Endodermal cell (in vitro differentiated cells): ENCODE measurements at regions not wholly inside any gene's neighbourhood (a gene's known extent, or its start where the extent isn't known, plus 50 kb on each side); places are given as distances from the start of the nearest gene placed in this dataset.

ENCODE experiments used
- DNase-seq: peaks from one replicate; pipeline ENCODE4 v3.0.0-alpha.2; 2017
- H3K27ac ChIP-seq: 2 replicates; pipeline ENCODE4 v1.5.1; 2013; ENCODE audit warnings: mild to moderate bottlenecking, low read depth, low read length, moderate library complexity
- H3K27me3 ChIP-seq: 2 replicates; pipeline ENCODE4 v1.6.1; 2013; ENCODE audit warnings: mild to moderate bottlenecking, low read length, moderate library complexity; ENCODE audit not compliant: insufficient read depth, control insufficient read depth, poor library complexity, severe bottlenecking
- H3K36me3 ChIP-seq: 2 replicates; pipeline ENCODE4 v1.7.0; 2013; ENCODE audit warnings: mild to moderate bottlenecking, low read length, moderate library complexity; ENCODE audit not compliant: control insufficient read depth, insufficient read depth
- H3K4me1 ChIP-seq: one replicate; pipeline ENCODE4 v1.7.0; 2013; ENCODE audit warnings: low read length; ENCODE audit not compliant: control insufficient read depth, insufficient read depth
- H3K4me3 ChIP-seq: 2 replicates; pipeline ENCODE4 v1.5.1; 2013; ENCODE audit warnings: mild to moderate bottlenecking, low read length, moderate library complexity
- H3K9ac ChIP-seq: 2 replicates; pipeline ENCODE4 v1.6.1; 2013; ENCODE audit warnings: mild to moderate bottlenecking, low read length, moderate library complexity; ENCODE audit not compliant: poor library complexity, severe bottlenecking; ENCODE audit errors: extremely low read depth
- H3K9me3 ChIP-seq: 2 replicates; pipeline ENCODE4 v1.6.1; 2013; ENCODE audit warnings: mild to moderate bottlenecking, low read length, moderate library complexity; ENCODE audit not compliant: control insufficient read depth
- H3K27ac Mint-ChIP-seq: 2 replicates; pipeline ENCODE4 v1.8.0; 2020; ENCODE audit warnings: mixed read lengths
- H3K27me3 Mint-ChIP-seq: 2 replicates; pipeline ENCODE4 v1.8.0; 2021; ENCODE audit warnings: mild to moderate bottlenecking, mixed read lengths; ENCODE audit not compliant: insufficient read depth
- H3K36me3 Mint-ChIP-seq: 2 replicates; pipeline ENCODE4 v1.8.0; 2020; ENCODE audit warnings: low read depth, mixed read lengths
- H3K4me1 Mint-ChIP-seq: 2 replicates; pipeline ENCODE4 v1.8.0; 2020; ENCODE audit warnings: mixed read lengths
- H3K4me3 Mint-ChIP-seq: 2 replicates; pipeline ENCODE4 v1.8.0; 2020; ENCODE audit warnings: mild to moderate bottlenecking, moderate library complexity, mixed read lengths
- H3K9me3 Mint-ChIP-seq: 2 replicates; pipeline ENCODE4 v1.8.0; 2020; ENCODE audit warnings: mild to moderate bottlenecking, mixed read lengths
- CTCF ChIP-seq: fragments of 200-600 bp; sonication (generic); conservative IDR thresholded peaks from 2 replicates; pipeline ENCODE4 v1.5.0; 2021; ENCODE audit warnings: antibody characterized with exemption, mild to moderate bottlenecking
- WGBS, 2 experiments: methylation state at CpG; one replicate each; pipeline versions ENCODE4 v1.1.5 to v1.1.7; 2013; ENCODE audit warnings: missing lambda C conversion rate in 2 of 2, mixed read lengths in 1 of 2; ENCODE audit not compliant: insufficient coverage in 1 of 2, insufficient read length in 1 of 2; 5-methylcytosine and 5-hydroxymethylcytosine counted together

GRCh38 chr13:47858042-47859025 is 142.7 kb downstream of the SUCLA2 start:
- 95 to 97% methylated on average over 5 to 9 of the region's 9 CpGs for WGBS, 2 experiments
- no peak overlapping the region for H3K27ac ChIP-seq
- H3K27ac Mint-ChIP-seq = no peak overlapping the region
- no peaks in the 10 kb centered on the region for H3K36me3 Mint-ChIP-seq
- no peak for TF ChIP-seq CTCF
- no peak overlapping the region for H3K9ac ChIP-seq
- H3K27me3 ChIP-seq = no peaks in the 10 kb centered on the region
- no peaks in the 10 kb centered on the region for H3K9me3 Mint-ChIP-seq
- no peaks in the 10 kb centered on the region for H3K4me1 ChIP-seq
- no peak for DNase-seq
- H3K9me3 ChIP-seq = no peaks in the 10 kb centered on the region
- H3K4me3 ChIP-seq = no peak overlapping the region
- H3K4me1 Mint-ChIP-seq = peaks cover 5% of the 10 kb centered on the region
- H3K27me3 Mint-ChIP-seq = no peaks in the 10 kb centered on the region
- no peak overlapping the region for H3K4me3 Mint-ChIP-seq
- no peaks in the 10 kb centered on the region for H3K36me3 ChIP-seq

- Histone ChIP-seq H3K27me3 (no peaks in the 10 kb centered on the region), H3K9me3 (no peaks in the 10 kb centered on the region), H3K36me3 (no peaks in the 10 kb centered on the region), H3K9ac (no peak overlapping the region), H3K27ac (no peak overlapping the region), H3K4me3 (no peak overlapping the region), H3K4me1 (no peaks in the 10 kb centered on the region)
- 83 to 100% methylated on average over 1 of the region's 1 CpG for WGBS, 2 experiments
- Mint-ChIP-seq H3K36me3 (peaks cover 6% of the 10 kb centered on the region), H3K9me3 (peaks cover 18% of the 10 kb centered on the region), H3K27me3 (no peaks in the 10 kb centered on the region), H3K4me1 (peaks cover 5% of the 10 kb centered on the region), H3K27ac (no peak overlapping the region), H3K4me3 (no peak overlapping the region)
- DNase-seq = no peak
- no peak for TF ChIP-seq CTCF
Observed at GRCh38 chr13:47853236-47853635, 147.8 kb downstream of the SUCLA2 start.

GRCh38 chr13:47846886-47847285 is 154.2 kb downstream of the SUCLA2 start:
- no peak for DNase-seq
- 91 to 95% methylated on average over 3 to 4 of the region's 4 CpGs for WGBS, 2 experiments
- no peaks in the 10 kb centered on the region for H3K27me3 ChIP-seq
- Mint-ChIP-seq H3K4me3 (no peak overlapping the region), H3K9me3 (peaks cover 18% of the 10 kb centered on the region), H3K36me3 (peaks cover 6% of the 10 kb centered on the region), H3K4me1 (no peaks in the 10 kb centered on the region), H3K27me3 (no peaks in the 10 kb centered on the region), H3K27ac (no peak overlapping the region)
- H3K4me1 ChIP-seq = no peaks in the 10 kb centered on the region
- H3K27ac ChIP-seq = no peak overlapping the region
- H3K36me3 ChIP-seq = no peaks in the 10 kb centered on the region
- no peak for TF ChIP-seq CTCF
- H3K9ac ChIP-seq = no peak overlapping the region
- no peak overlapping the region for H3K4me3 ChIP-seq
- no peaks in the 10 kb centered on the region for H3K9me3 ChIP-seq
